ENCODE measurements at regions not wholly inside any gene's neighbourhood (a gene's known extent, or its start where the extent isn't known, plus 50 kb on each side); places are given as distances from the start of the nearest gene placed in this dataset.
"Not testable (repeated sequence)": the region's sequence is repeated elsewhere in the genome, so short reads cannot be mapped to it uniquely, and the experiment has no call there.

DNA sequence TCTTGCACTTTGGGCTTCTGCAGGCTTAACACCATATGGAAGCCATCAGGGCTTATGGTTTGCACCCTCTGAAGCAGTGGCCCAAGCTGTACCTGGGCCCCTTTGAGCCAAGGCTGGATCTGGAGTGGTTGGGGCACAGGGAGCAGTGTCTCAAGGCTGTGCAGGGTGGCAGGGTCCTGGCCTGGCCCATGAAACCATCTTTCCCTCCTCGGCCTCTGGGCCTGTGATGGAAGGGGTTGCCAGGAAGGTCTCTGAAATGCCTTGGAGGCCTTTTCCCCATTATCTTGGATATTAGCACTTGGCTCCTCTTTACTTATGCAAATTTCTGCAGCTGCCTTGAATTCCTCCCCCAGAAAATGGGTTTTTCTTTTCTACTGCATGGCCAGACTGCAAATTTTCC, 134.7 kb upstream of the USP9X start:
- WGBS (ENCODE audit: extremely low coverage, insufficient read length, low lambda C conversion rate) = no CpG with 5 or more reads among the region's 1 CpG
- Mint-ChIP-seq H3K9me3 (peaks cover 53 to 62% of the 10 kb centered on the region in 2 experiments), H3K27ac (peak overlapping the region; percentile 44 to 95 (median 88); a peak in 6 of 7 replicates), H3K36me3 (ENCODE audit: insufficient read depth in 1 of 3, low read depth in 3 of 3) (peaks cover 6 to 24% (median 12%) of the 10 kb centered on the region in 3 experiments), H3K4me3 (peak overlapping the region; percentile 25 to 52; a peak in 3 of 5 replicates), H3K4me1 (peaks cover 24 to 30% of the 10 kb centered on the region in 2 experiments), H3K27me3 (ENCODE audit: low read depth) (no peaks in the 10 kb centered on the region)
- H4K5ac ChIP-seq (ENCODE audit: insufficient read length, low read depth, low read length) = peak overlapping the region; percentile 92
- no peak overlapping the region for H3T11ph ChIP-seq (ENCODE audit: low read length)
- H3K9me3 ChIP-seq (ENCODE audit: control insufficient read depth, low read depth, low read length) = no peaks in the 10 kb centered on the region
- H2AFZ ChIP-seq (ENCODE audit: low read length) = no peak overlapping the region
- peak overlapping the region; percentile 86 for H3K27ac ChIP-seq (ENCODE audit: insufficient read length, low read depth, low read length)
- peak overlapping the region; percentile 99 for H2BK12ac ChIP-seq (ENCODE audit: insufficient read length, low read depth, low read length)
- no peaks in the 10 kb centered on the region for H4K20me1 ChIP-seq (ENCODE audit: control insufficient read depth, insufficient read depth, insufficient read length)
- H3K23me2 ChIP-seq (ENCODE audit: insufficient read length, low read depth, low read length, poor library complexity, severe bottlenecking) = no peaks in the 10 kb centered on the region
- no peak overlapping the region for H3K23ac ChIP-seq (ENCODE audit: insufficient read length, low read depth, low read length)
- peak overlapping the region; percentile 94 for H2BK20ac ChIP-seq (ENCODE audit: low read depth, low read length, poor library complexity, severe bottlenecking)
- no peaks in the 10 kb centered on the region for H3K79me1 ChIP-seq (ENCODE audit: insufficient read depth, low read depth, low read length, poor library complexity, severe bottlenecking)
- no peak overlapping the region for H3K56ac ChIP-seq (ENCODE audit: insufficient read length, low read depth, low read length)
- peak overlapping the region; percentile 92 for H3K18ac ChIP-seq (ENCODE audit: insufficient read length, low read depth, low read length)
- H3K27me3 ChIP-seq (ENCODE audit: insufficient read depth, low read length) = no peaks in the 10 kb centered on the region
- no peak overlapping the region for H4K8ac ChIP-seq (replicated peaks; ENCODE audit: insufficient read length, low read depth, low read length)
- no peak overlapping the region for H2BK15ac ChIP-seq (ENCODE audit: low read depth, low read length)
- peak; percentile 80 for DNase-seq
- no peak overlapping the region for H3K9ac ChIP-seq (ENCODE audit: extremely low read depth, insufficient read length, low read length)
- H3K4me1 ChIP-seq (ENCODE audit: insufficient read depth, low read length) = peaks cover 7% of the 10 kb centered on the region; the same call in 1 of the 2 replicates
- TF ChIP-seq, protein P1, sequence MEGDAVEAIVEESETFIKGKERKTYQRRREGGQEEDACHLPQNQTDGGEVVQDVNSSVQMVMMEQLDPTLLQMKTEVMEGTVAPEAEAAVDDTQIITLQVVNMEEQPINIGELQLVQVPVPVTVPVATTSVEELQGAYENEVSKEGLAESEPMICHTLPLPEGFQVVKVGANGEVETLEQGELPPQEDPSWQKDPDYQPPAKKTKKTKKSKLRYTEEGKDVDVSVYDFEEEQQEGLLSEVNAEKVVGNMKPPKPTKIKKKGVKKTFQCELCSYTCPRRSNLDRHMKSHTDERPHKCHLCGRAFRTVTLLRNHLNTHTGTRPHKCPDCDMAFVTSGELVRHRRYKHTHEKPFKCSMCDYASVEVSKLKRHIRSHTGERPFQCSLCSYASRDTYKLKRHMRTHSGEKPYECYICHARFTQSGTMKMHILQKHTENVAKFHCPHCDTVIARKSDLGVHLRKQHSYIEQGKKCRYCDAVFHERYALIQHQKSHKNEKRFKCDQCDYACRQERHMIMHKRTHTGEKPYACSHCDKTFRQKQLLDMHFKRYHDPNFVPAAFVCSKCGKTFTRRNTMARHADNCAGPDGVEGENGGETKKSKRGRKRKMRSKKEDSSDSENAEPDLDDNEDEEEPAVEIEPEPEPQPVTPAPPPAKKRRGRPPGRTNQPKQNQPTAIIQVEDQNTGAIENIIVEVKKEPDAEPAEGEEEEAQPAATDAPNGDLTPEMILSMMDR (conservative IDR thresholded peaks at IDR 0.05) = no peak
- H4K91ac ChIP-seq (ENCODE audit: insufficient read length, low read depth, low read length) = peak overlapping the region; percentile 100
- H2BK5ac ChIP-seq (ENCODE audit: insufficient read length, low read length) = peak overlapping the region; percentile 90
- peak overlapping the region; percentile 97 for H2AK5ac ChIP-seq (ENCODE audit: insufficient read length, low read length)
- peak overlapping the region; percentile 97 for H3K4ac ChIP-seq (ENCODE audit: low read depth, low read length)
- H3K4me2 ChIP-seq (ENCODE audit: insufficient read depth, insufficient read length, low read length) = peak overlapping the region; percentile 29
- peak overlapping the region; percentile 88; the same call in 1 of the 2 replicates for H3K14ac ChIP-seq (ENCODE audit: insufficient read depth, low read length)
- H2BK120ac ChIP-seq (ENCODE audit: low read depth, low read length, poor library complexity, severe bottlenecking) = no peak overlapping the region
- H3K79me2 ChIP-seq (ENCODE audit: insufficient read depth, low read length) = no peaks in the 10 kb centered on the region

DNA sequence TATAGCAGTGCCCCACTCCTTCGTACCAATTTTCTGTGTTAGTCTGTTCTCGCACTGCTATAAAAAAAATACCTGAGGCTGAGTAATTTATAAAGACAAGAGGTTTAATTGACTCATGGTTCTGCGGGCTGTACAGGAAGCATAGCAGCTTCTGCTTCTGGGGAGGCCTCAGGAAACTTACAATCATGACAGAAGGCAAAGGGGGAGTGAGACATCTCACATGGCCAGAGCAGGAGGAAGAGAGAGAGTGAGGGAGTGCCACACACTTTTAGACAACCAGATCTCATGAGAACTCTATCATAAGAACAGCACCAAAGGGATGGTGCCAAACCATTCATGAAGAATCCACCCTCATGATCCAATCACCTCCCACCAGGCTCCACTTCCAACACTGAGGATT, 133.8 kb upstream of the USP9X start:
- Histone ChIP-seq H4K91ac (ENCODE audit: insufficient read length, low read depth, low read length) (peak overlapping the region; percentile 28), H2AK5ac (ENCODE audit: insufficient read length, low read length) (peak overlapping the region; percentile 100), H3K4me2 (ENCODE audit: insufficient read depth, insufficient read length, low read length) (peak overlapping the region; percentile 29), H3K27ac (ENCODE audit: insufficient read length, low read depth, low read length) (peak overlapping the region; percentile 86), H2BK5ac (ENCODE audit: insufficient read length, low read length) (peak overlapping the region; percentile 67), H2BK20ac (ENCODE audit: low read depth, low read length, poor library complexity, severe bottlenecking) (peak overlapping the region; percentile 66), H4K5ac (ENCODE audit: insufficient read length, low read depth, low read length) (peak overlapping the region; percentile 56), H2BK12ac (ENCODE audit: insufficient read length, low read depth, low read length) (peak overlapping the region; percentile 93)
- peaks cover 11 to 28% (median 12%) of the 10 kb centered on the region in 3 experiments for H3K36me3 Mint-ChIP-seq (ENCODE audit: insufficient read depth in 1 of 3, low read depth in 3 of 3)
- not testable (repeated sequence) for DNase-seq; H3K9me3 ChIP-seq (ENCODE audit: control insufficient read depth, low read depth, low read length); H3K27me3 Mint-ChIP-seq (ENCODE audit: low read depth); H3K56ac ChIP-seq (ENCODE audit: insufficient read length, low read depth, low read length); H4K8ac ChIP-seq (replicated peaks; ENCODE audit: insufficient read length, low read depth, low read length); H3K79me2 ChIP-seq (ENCODE audit: insufficient read depth, low read length); H2BK15ac ChIP-seq (ENCODE audit: low read depth, low read length); H3K23me2 ChIP-seq (ENCODE audit: insufficient read length, low read depth, low read length, poor library complexity, severe bottlenecking); H3K27me3 ChIP-seq (ENCODE audit: insufficient read depth, low read length); H3K4me1 ChIP-seq (ENCODE audit: insufficient read depth, low read length); H2AFZ ChIP-seq (ENCODE audit: low read length); H3K4ac ChIP-seq (ENCODE audit: low read depth, low read length); H2BK120ac ChIP-seq (ENCODE audit: low read depth, low read length, poor library complexity, severe bottlenecking); H3K14ac ChIP-seq (ENCODE audit: insufficient read depth, low read length); H3K18ac ChIP-seq (ENCODE audit: insufficient read length, low read depth, low read length); H3K9ac ChIP-seq (ENCODE audit: extremely low read depth, insufficient read length, low read length); H3K4me3 Mint-ChIP-seq; H3K79me1 ChIP-seq (ENCODE audit: insufficient read depth, low read depth, low read length, poor library complexity, severe bottlenecking); H3T11ph ChIP-seq (ENCODE audit: low read length); H3K23ac ChIP-seq (ENCODE audit: insufficient read length, low read depth, low read length); H4K20me1 ChIP-seq (ENCODE audit: control insufficient read depth, insufficient read depth, insufficient read length)
- peaks cover 55 to 65% of the 10 kb centered on the region in 2 experiments for H3K9me3 Mint-ChIP-seq
- peak overlapping the region; percentile 88 to 97 (median 95) for H3K27ac Mint-ChIP-seq
- H3K4me1 Mint-ChIP-seq = peaks cover 24 to 28% of the 10 kb centered on the region in 2 experiments
- no CpG with 5 or more reads among the region's 3 CpGs for WGBS (ENCODE audit: extremely low coverage, insufficient read length, low lambda C conversion rate)
